ENCODE measurements at regions not wholly inside any gene's neighbourhood (a gene's known extent, or its start where the extent isn't known, plus 50 kb on each side); places are given as distances from the start of the nearest gene placed in this dataset.

GRCh38 chr4:71241501-71242288, 97.1 kb upstream of the SLC4A4 start:
- peak overlapping the region; percentile 3 for H3K27ac ChIP-seq (ENCODE audit: insufficient read depth, low read length)
- H3K79me2 ChIP-seq (ENCODE audit: control insufficient read depth, insufficient read depth, low read length), result no peaks in the 10 kb centered on the region
- no peaks in the 10 kb centered on the region for H4K20me1 ChIP-seq (ENCODE audit: control insufficient read depth, extremely low read depth, insufficient read depth, low read length)
- H3K4me3 ChIP-seq (replicated peaks in 1 of 4; ENCODE audit: control extremely low read depth in 1 of 4, insufficient read depth in 1 of 4, low read depth in 3 of 4, low read length in 4 of 4), result no peak overlapping the region
- no peak overlapping the region for H3K4me2 ChIP-seq (ENCODE audit: extremely low read depth, insufficient read depth, low read length)
- no peak overlapping the region for H3K9ac ChIP-seq (ENCODE audit: insufficient read depth, low read length)
- no peak overlapping the region for H2AFZ ChIP-seq (ENCODE audit: low read length)
- H3K36me3 ChIP-seq (ENCODE audit: control insufficient read depth, insufficient read depth, low read length), result no peaks in the 10 kb centered on the region
- H3K27me3 ChIP-seq (ENCODE audit: control insufficient read depth, insufficient read depth, low read length), result no peaks in the 10 kb centered on the region
- no peaks in the 10 kb centered on the region for H3K9me3 ChIP-seq (ENCODE audit: control insufficient read depth, insufficient read depth, low read depth, low read length)
- H3K4me1 ChIP-seq (ENCODE audit: control insufficient read depth, extremely low read depth, insufficient read depth, low read length), result peaks cover 5% of the 10 kb centered on the region
- no peak for TF ChIP-seq EZH2 (IDR thresholded peaks at IDR 0.05; ENCODE audit: low read length, missing control alignments)
- TF ChIP-seq, protein P1, sequence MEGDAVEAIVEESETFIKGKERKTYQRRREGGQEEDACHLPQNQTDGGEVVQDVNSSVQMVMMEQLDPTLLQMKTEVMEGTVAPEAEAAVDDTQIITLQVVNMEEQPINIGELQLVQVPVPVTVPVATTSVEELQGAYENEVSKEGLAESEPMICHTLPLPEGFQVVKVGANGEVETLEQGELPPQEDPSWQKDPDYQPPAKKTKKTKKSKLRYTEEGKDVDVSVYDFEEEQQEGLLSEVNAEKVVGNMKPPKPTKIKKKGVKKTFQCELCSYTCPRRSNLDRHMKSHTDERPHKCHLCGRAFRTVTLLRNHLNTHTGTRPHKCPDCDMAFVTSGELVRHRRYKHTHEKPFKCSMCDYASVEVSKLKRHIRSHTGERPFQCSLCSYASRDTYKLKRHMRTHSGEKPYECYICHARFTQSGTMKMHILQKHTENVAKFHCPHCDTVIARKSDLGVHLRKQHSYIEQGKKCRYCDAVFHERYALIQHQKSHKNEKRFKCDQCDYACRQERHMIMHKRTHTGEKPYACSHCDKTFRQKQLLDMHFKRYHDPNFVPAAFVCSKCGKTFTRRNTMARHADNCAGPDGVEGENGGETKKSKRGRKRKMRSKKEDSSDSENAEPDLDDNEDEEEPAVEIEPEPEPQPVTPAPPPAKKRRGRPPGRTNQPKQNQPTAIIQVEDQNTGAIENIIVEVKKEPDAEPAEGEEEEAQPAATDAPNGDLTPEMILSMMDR (conservative IDR thresholded peaks at IDR 0.05 in 1 of 2, IDR thresholded peaks at IDR 0.05 in 1 of 2; ENCODE audit: low read depth in 1 of 2, low read length in 2 of 2), result no peak
- peak in 1 of 2 donors; percentile 40 for DNase-seq (ENCODE audit: low read depth in 2 of 2)

GRCh38 chr4:71243091-71243833, 95.6 kb upstream of the SLC4A4 start:
- peaks cover 3% of the 10 kb centered on the region for H3K79me2 ChIP-seq (ENCODE audit: control insufficient read depth, insufficient read depth, low read length)
- no peak overlapping the region for H2AFZ ChIP-seq (ENCODE audit: low read length)
- H3K9me3 ChIP-seq (ENCODE audit: control insufficient read depth, insufficient read depth, low read depth, low read length), result no peaks in the 10 kb centered on the region
- H3K36me3 ChIP-seq (ENCODE audit: control insufficient read depth, insufficient read depth, low read length), result no peaks in the 10 kb centered on the region
- no peak for TF ChIP-seq EZH2 (IDR thresholded peaks at IDR 0.05; ENCODE audit: low read length, missing control alignments)
- TF ChIP-seq, protein P1 (conservative IDR thresholded peaks at IDR 0.05 in 1 of 2, IDR thresholded peaks at IDR 0.05 in 1 of 2; ENCODE audit: low read depth in 1 of 2, low read length in 2 of 2), result no peak
- H3K4me1 ChIP-seq (ENCODE audit: control insufficient read depth, extremely low read depth, insufficient read depth, low read length), result peaks cover 5% of the 10 kb centered on the region
- H3K4me3 ChIP-seq (replicated peaks in 1 of 4; ENCODE audit: control extremely low read depth in 1 of 4, insufficient read depth in 1 of 4, low read depth in 3 of 4, low read length in 4 of 4), result no peak overlapping the region
- DNase-seq (ENCODE audit: low read depth in 2 of 2), result no peak
- H3K4me2 ChIP-seq (ENCODE audit: extremely low read depth, insufficient read depth, low read length), result no peak overlapping the region
- no peaks in the 10 kb centered on the region for H4K20me1 ChIP-seq (ENCODE audit: control insufficient read depth, extremely low read depth, insufficient read depth, low read length)
- no peak overlapping the region for H3K9ac ChIP-seq (ENCODE audit: insufficient read depth, low read length)
- no peak overlapping the region for H3K27ac ChIP-seq (ENCODE audit: insufficient read depth, low read length)
- no peaks in the 10 kb centered on the region for H3K27me3 ChIP-seq (ENCODE audit: control insufficient read depth, insufficient read depth, low read length)

- Histone ChIP-seq H2AFZ (ENCODE audit: low read length) (no peak overlapping the region), H4K20me1 (ENCODE audit: control insufficient read depth, extremely low read depth, insufficient read depth, low read length) (no peaks in the 10 kb centered on the region), H3K27ac (ENCODE audit: insufficient read depth, low read length) (no peak overlapping the region), H3K36me3 (ENCODE audit: control insufficient read depth, insufficient read depth, low read length) (no peaks in the 10 kb centered on the region), H3K4me1 (ENCODE audit: control insufficient read depth, extremely low read depth, insufficient read depth, low read length) (peaks cover 11% of the 10 kb centered on the region), H3K4me3 (replicated peaks in 1 of 4; ENCODE audit: control extremely low read depth in 1 of 4, insufficient read depth in 1 of 4, low read depth in 3 of 4, low read length in 4 of 4) (no peak overlapping the region), H3K9ac (ENCODE audit: insufficient read depth, low read length) (no peak overlapping the region), H3K79me2 (ENCODE audit: control insufficient read depth, insufficient read depth, low read length) (peaks cover 5% of the 10 kb centered on the region), H3K9me3 (ENCODE audit: control insufficient read depth, insufficient read depth, low read depth, low read length) (no peaks in the 10 kb centered on the region), H3K4me2 (ENCODE audit: extremely low read depth, insufficient read depth, low read length) (no peak overlapping the region), H3K27me3 (ENCODE audit: control insufficient read depth, insufficient read depth, low read length) (no peaks in the 10 kb centered on the region)
- no peak for TF ChIP-seq EZH2 (IDR thresholded peaks at IDR 0.05; ENCODE audit: low read length, missing control alignments)
- TF ChIP-seq, protein P1 (conservative IDR thresholded peaks at IDR 0.05 in 1 of 2, IDR thresholded peaks at IDR 0.05 in 1 of 2; ENCODE audit: low read depth in 1 of 2, low read length in 2 of 2), result no peak
- DNase-seq (ENCODE audit: low read depth in 2 of 2), result no peak
Observed at GRCh38 chr4:71247706-71248105, 91.1 kb upstream of the SLC4A4 start.
